IgD-negative memory B cell (primary cell): ENCODE measurements at regions not wholly inside any gene's neighbourhood (a gene's known extent, or its start where the extent isn't known, plus 50 kb on each side); places are given as distances from the start of the nearest gene placed in this dataset.

Experiments
- H3K27ac Mint-ChIP-seq, 3 donors: one replicate each; pipeline ENCODE4 v1.8.0; 2020 to 2022; ENCODE audit warnings: mild to moderate bottlenecking in 3 of 3, mixed read lengths in 3 of 3, moderate library complexity in 1 of 3
- H3K27me3 Mint-ChIP-seq: one replicate; pipeline ENCODE4 v1.8.0; 2021; ENCODE audit warnings: mixed read lengths
- H3K36me3 Mint-ChIP-seq: one replicate; pipeline ENCODE4 v1.8.0; 2020; ENCODE audit warnings: mild to moderate bottlenecking, mixed read lengths
- H3K4me1 Mint-ChIP-seq, 3 donors: one replicate each; pipeline ENCODE4 v1.8.0; 2020 to 2022; ENCODE audit warnings: mixed read lengths in 3 of 3, mild to moderate bottlenecking in 1 of 3
- H3K4me3 Mint-ChIP-seq, 4 donors: one replicate each; pipeline ENCODE4 v1.8.0; 2020 to 2022; ENCODE audit warnings: mild to moderate bottlenecking in 4 of 4, mixed read lengths in 4 of 4, moderate library complexity in 3 of 4
- H3K9me3 Mint-ChIP-seq, 3 donors: one replicate each; pipeline ENCODE4 v1.8.0; 2020 to 2021; ENCODE audit warnings: mixed read lengths in 3 of 3, mild to moderate bottlenecking in 1 of 3

DNA sequence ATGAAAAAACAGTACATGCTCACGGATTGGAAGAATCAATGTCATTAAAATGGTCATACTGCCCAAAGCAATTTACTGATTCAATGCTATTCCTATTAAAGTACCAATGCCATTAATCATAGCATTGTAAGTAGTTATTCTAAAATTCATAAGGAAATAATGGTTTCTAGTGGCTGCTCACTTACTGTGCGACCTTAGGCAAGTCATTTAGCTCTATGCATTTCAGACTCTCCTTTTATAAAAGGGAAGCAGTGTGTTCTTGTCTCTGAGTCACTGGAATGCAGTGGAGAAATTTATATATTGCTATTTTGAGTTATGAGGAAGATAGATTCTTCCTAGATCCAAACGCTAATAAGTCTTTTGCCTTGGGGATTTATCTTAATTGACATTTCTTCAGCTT, 174.8 kb downstream of the KCNA4 start:
- H3K4me1 Mint-ChIP-seq = no peaks in the 10 kb centered on the region
- no peak overlapping the region for H3K27ac Mint-ChIP-seq
- peaks cover 0 to 3% (median 0%) of the 10 kb centered on the region in 3 donors for H3K9me3 Mint-ChIP-seq
- H3K36me3 Mint-ChIP-seq = peaks cover 1% of the 10 kb centered on the region
- no peaks in the 10 kb centered on the region for H3K27me3 Mint-ChIP-seq
- peak overlapping the region in 1 of 4 donors; percentile 84 for H3K4me3 Mint-ChIP-seq

DNA sequence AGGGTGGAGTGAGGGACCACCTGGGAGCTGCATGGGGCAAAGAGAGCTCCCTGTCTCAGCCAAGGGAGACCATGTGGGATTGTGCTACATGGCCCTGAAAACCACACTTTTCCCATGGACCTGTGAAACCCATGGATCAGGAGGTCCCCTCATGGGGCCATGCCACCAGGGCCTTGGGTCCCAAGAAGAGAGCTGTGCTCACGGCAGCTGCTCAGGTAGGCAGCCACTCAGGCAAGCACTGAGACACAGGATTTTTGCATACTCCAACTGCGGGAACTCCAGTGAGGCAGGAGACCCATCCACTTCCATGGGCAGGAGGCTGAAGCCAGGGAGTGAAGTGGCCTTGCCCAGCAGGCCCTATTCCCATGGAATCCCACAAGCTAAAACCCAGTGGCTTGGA, 190.0 kb downstream of the KCNA4 start:
- no peak overlapping the region for H3K4me3 Mint-ChIP-seq
- peaks cover 2 to 12% (median 9%) of the 10 kb centered on the region in 3 donors for H3K9me3 Mint-ChIP-seq
- no peaks in the 10 kb centered on the region for H3K36me3 Mint-ChIP-seq

GRCh38 chr11:29816359-29816758, 200.5 kb downstream of the KCNA4 start:
- Mint-ChIP-seq H3K27me3 (no peaks in the 10 kb centered on the region), H3K4me1 (no peaks in the 10 kb centered on the region), H3K36me3 (no peaks in the 10 kb centered on the region), H3K4me3 (no peak overlapping the region), H3K27ac (no peak overlapping the region), H3K9me3 (peaks cover under 1 to 15% (median 5%) of the 10 kb centered on the region in 3 donors)

More for the DNA sequence above, 190.0 kb downstream of the KCNA4 start:
- no peak overlapping the region for H3K27ac Mint-ChIP-seq
- H3K4me1 Mint-ChIP-seq = no peaks in the 10 kb centered on the region
- no peaks in the 10 kb centered on the region for H3K27me3 Mint-ChIP-seq

DNA sequence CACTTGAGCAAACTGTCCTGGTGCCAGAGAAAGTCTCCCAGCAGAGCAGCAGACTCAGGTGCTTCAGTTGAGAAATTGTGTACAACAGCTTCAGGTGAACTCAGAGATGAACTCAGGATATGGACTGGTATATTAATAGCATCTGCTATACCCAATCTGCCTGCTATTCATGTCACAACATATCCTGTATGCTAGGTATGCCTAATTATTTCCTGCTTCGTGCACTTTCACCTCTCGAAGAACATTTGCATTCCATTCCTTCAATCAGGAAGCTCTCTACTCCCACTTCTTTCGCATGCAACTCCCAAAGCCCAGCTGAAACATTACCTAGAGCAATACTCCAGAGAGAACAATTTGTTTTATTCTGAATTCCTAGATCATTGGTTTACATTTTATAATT, 207.7 kb downstream of the KCNA4 start:
- Mint-ChIP-seq H3K4me3 (no peak overlapping the region), H3K9me3 (peaks cover 0 to 6% (median 5%) of the 10 kb centered on the region in 3 donors), H3K36me3 (no peaks in the 10 kb centered on the region), H3K4me1 (no peaks in the 10 kb centered on the region), H3K27me3 (no peaks in the 10 kb centered on the region), H3K27ac (no peak overlapping the region)

DNA sequence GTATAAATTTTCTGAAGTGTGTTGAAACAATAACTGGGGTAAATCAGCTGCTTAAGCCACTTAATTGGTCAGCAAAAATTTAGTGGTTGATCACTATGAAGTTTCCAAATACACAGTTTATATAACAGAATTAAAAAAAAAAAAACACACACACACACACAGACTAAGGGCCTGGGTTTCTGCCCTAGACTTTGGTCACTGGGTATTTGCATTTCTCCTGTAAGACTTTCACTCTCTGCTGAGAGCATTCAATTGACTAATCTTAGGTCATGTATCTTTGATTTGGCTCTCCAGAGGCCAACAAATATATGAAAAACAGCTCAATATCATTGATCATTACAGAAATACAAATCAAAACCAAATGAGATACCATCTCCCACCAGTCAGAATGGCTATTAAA, 214.3 kb downstream of the KCNA4 start:
- Mint-ChIP-seq H3K36me3 (no peaks in the 10 kb centered on the region), H3K27me3 (no peaks in the 10 kb centered on the region), H3K4me3 (no peak overlapping the region), H3K27ac (no peak overlapping the region), H3K4me1 (no peaks in the 10 kb centered on the region), H3K9me3 (peaks cover 0 to 5% (median 3%) of the 10 kb centered on the region in 3 donors)

DNA sequence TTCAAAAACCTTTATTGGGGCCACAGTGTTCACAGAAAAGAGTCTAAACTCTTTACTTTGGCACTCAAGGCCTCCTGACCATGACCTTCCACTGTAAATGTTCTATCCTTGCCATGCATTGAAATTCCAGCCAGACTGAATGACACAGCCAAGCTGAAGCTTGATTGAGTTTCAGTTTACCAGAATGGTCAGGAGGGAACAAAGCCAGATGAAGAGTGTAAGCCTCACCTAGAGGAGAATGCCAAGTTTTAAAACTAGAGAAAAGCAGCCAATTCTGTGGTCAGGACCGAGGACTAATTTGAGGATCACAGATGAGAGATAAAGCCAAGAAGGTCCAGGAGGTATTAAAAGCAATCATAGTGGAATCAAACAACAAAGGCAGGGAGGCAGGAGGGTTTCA, 215.3 kb downstream of the KCNA4 start:
- no peaks in the 10 kb centered on the region for H3K4me1 Mint-ChIP-seq
- no peak overlapping the region for H3K4me3 Mint-ChIP-seq
- no peak overlapping the region for H3K27ac Mint-ChIP-seq
- H3K9me3 Mint-ChIP-seq = peaks cover 0 to 5% (median 3%) of the 10 kb centered on the region in 3 donors
- H3K27me3 Mint-ChIP-seq = no peaks in the 10 kb centered on the region
- H3K36me3 Mint-ChIP-seq = no peaks in the 10 kb centered on the region

- H3K36me3 Mint-ChIP-seq = no peaks in the 10 kb centered on the region
- no peaks in the 10 kb centered on the region for H3K4me1 Mint-ChIP-seq
- no peak overlapping the region for H3K4me3 Mint-ChIP-seq
- H3K27me3 Mint-ChIP-seq = no peaks in the 10 kb centered on the region
- H3K27ac Mint-ChIP-seq = no peak overlapping the region
- H3K9me3 Mint-ChIP-seq = peaks cover 0 to 5% (median 2%) of the 10 kb centered on the region in 3 donors
Measured at GRCh38 chr11:29786092-29786491, 230.7 kb downstream of the KCNA4 start.

DNA sequence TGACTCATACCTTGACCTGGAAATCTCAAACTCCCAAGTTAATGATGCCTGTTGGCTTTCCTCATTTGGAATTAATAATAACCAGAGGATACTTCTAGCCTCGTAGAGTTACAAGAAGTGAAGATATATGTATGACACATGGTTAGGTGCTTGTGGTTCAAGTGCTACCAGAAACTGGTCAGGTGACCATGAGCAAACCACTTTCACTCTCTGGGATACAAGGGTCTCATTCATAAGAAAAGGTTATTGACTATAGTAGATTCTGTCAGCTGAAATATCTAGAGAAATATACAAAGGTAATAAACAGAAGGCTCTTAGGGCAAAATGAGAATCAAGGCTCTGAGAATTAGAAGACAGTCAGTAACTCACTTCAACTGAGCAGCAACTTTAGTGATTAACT, 233.3 kb downstream of the KCNA4 start:
- Mint-ChIP-seq H3K27ac (no peak overlapping the region), H3K9me3 (peaks cover 0 to 6% (median 4%) of the 10 kb centered on the region in 3 donors), H3K4me1 (no peaks in the 10 kb centered on the region), H3K36me3 (no peaks in the 10 kb centered on the region), H3K27me3 (no peaks in the 10 kb centered on the region), H3K4me3 (no peak overlapping the region)

DNA sequence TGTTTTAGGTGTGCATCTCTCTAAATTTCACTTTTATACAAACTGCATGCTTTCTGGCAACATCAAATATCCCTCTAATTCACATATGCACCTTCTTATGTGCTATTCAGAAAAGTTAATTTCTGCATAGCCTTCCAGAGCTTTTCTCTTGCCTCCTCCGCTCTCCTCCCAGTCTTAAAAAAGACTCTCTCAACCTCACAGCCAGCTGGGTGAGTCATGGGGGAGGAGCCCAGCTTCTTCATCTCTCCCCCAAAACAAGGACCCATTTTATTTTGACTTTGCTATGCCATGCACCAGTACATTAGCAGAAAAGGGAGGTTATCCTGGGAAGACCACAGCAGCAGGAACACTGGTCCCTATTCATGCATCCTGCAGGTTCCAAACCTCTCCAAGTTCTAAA, 234.4 kb downstream of the KCNA4 start:
- Mint-ChIP-seq H3K9me3 (peaks cover 0 to 9% (median 4%) of the 10 kb centered on the region in 3 donors), H3K27ac (no peak overlapping the region), H3K4me3 (no peak overlapping the region), H3K4me1 (no peaks in the 10 kb centered on the region), H3K36me3 (no peaks in the 10 kb centered on the region), H3K27me3 (no peaks in the 10 kb centered on the region)

- H3K4me3 Mint-ChIP-seq = no peak overlapping the region
- no peaks in the 10 kb centered on the region for H3K4me1 Mint-ChIP-seq
- no peaks in the 10 kb centered on the region for H3K36me3 Mint-ChIP-seq
- no peaks in the 10 kb centered on the region for H3K27me3 Mint-ChIP-seq
- no peak overlapping the region for H3K27ac Mint-ChIP-seq
- peaks cover 0 to 8% (median 4%) of the 10 kb centered on the region in 3 donors for H3K9me3 Mint-ChIP-seq
Measured at GRCh38 chr11:29781268-29781667, 235.6 kb downstream of the KCNA4 start.

DNA sequence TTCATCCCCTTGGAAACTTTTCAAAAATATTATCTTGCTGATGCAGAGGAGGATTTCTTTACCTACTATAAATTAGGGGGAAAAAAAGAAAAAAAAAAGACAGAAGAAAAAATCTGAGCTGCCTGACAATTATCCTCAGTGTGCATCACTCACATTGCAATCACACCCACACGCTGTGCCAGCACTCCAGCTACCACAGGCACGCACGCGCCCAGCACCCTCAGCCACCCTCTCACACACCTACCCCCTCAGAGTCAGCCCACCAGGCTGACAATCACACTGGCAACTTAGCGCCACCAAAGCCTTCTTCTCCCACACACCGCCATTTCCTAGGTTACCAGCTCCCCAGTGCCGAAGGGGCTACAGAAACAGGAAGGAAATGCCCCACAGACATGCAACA, 236.1 kb downstream of the KCNA4 start:
- H3K27ac Mint-ChIP-seq = no peak overlapping the region
- peaks cover 0 to 4% (median 4%) of the 10 kb centered on the region in 3 donors for H3K9me3 Mint-ChIP-seq
- H3K27me3 Mint-ChIP-seq = no peaks in the 10 kb centered on the region
- H3K4me3 Mint-ChIP-seq = no peak overlapping the region
- no peaks in the 10 kb centered on the region for H3K4me1 Mint-ChIP-seq
- no peaks in the 10 kb centered on the region for H3K36me3 Mint-ChIP-seq

DNA sequence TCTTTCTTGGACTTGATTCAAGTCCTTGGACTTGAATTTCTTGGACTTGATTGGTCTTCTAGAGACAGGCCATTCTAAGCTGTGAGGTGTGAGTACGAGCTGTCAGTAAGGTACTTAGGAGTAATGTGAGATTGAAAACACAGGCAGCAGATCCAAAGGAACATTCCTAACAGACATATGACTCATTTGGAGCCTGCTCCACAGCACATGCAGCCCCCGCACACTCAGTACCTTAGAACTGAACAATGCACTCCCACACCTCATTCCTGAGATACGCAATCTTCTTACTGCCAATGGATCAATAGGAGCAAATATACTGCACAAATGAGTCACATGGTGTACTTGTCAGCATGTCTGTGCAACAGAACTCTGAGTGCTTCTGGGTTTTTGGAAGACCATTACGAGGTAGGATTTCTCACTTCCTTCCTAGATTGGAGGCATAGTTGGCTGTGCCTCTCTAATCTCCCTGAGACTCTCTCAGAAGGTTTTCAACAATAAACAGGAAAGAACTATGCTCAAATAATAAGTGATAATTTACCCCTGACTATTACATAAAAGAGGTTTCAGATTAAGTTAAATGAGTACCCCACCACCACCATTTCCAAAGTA, 243.1 kb downstream of the KCNA4 start:
- H3K27me3 Mint-ChIP-seq = no peaks in the 10 kb centered on the region
- H3K27ac Mint-ChIP-seq = no peak overlapping the region
- no peaks in the 10 kb centered on the region for H3K4me1 Mint-ChIP-seq
- no peak overlapping the region for H3K4me3 Mint-ChIP-seq
- H3K9me3 Mint-ChIP-seq = peaks cover 2 to 4% (median 4%) of the 10 kb centered on the region in 3 donors
- no peaks in the 10 kb centered on the region for H3K36me3 Mint-ChIP-seq

DNA sequence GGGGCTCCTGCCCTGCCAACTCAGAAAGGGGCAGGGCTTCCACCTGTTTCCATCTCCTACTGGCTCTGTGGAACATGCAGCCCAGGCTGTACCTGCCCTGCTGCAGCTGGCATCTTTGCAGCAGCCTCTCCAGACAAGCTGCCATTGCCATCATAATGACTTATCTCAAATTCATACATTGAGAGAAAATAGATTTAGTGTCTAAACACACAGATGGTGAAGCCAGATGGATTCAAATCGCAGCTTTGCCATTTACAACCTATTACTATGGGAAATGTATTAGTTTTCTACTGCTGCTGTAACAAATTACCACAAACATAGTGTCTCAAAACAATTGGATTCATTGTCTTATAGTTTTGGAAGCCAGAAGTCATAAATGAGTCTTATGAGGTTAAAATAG, 260.0 kb downstream of the KCNA4 start:
- peaks cover 1 to 7% (median 5%) of the 10 kb centered on the region in 3 donors for H3K9me3 Mint-ChIP-seq
- H3K4me1 Mint-ChIP-seq = no peaks in the 10 kb centered on the region
- no peak overlapping the region for H3K4me3 Mint-ChIP-seq
- H3K36me3 Mint-ChIP-seq = no peaks in the 10 kb centered on the region
- no peaks in the 10 kb centered on the region for H3K27me3 Mint-ChIP-seq
- H3K27ac Mint-ChIP-seq = no peak overlapping the region

DNA sequence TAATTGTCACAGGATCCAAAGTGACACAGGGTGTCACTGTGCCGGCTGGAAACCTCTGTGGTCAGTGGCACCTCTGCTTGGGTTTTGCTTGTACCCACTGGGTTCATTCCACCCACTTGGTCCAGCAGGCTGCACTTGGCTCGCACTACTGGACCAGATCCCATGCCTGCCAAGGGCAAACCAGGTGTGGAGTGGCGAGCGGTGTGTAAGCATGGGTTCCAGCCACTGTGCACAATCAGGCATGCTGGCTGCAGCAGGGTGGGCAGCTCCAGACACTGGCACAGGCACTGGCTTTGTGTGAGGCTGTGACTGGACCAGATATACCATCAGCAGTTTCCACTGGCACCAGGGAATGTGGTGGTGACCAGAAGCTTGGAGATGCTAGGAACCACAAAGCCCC, 261.4 kb downstream of the KCNA4 start:
- no peak overlapping the region for H3K27ac Mint-ChIP-seq
- H3K9me3 Mint-ChIP-seq = peaks cover 1 to 5% (median 5%) of the 10 kb centered on the region in 3 donors
- H3K4me1 Mint-ChIP-seq = no peaks in the 10 kb centered on the region
- H3K4me3 Mint-ChIP-seq = no peak overlapping the region
- no peaks in the 10 kb centered on the region for H3K36me3 Mint-ChIP-seq
- H3K27me3 Mint-ChIP-seq = no peaks in the 10 kb centered on the region

DNA sequence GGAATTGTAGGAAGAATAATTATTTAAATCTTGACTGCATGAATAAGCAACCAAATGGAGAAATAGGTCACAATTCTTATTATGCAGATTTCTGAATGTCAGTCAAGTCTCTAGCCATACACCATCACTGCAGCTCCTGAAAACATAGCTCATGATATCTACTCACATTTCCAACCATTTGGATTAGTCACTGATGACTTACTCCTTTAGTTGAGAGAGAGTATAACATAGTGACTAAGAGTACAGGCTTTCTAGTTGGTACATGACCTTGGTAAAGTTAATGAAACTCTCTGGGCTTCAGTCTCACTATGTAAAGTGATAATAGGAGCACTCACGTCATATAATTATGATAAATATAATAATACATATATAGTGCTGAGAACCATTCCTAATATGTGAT, 265.2 kb downstream of the KCNA4 start:
- no peak overlapping the region for H3K27ac Mint-ChIP-seq
- H3K27me3 Mint-ChIP-seq = no peaks in the 10 kb centered on the region
- H3K4me1 Mint-ChIP-seq = no peaks in the 10 kb centered on the region
- H3K36me3 Mint-ChIP-seq = no peaks in the 10 kb centered on the region
- peaks cover 0 to 3% (median 2%) of the 10 kb centered on the region in 3 donors for H3K9me3 Mint-ChIP-seq
- H3K4me3 Mint-ChIP-seq = no peak overlapping the region

DNA sequence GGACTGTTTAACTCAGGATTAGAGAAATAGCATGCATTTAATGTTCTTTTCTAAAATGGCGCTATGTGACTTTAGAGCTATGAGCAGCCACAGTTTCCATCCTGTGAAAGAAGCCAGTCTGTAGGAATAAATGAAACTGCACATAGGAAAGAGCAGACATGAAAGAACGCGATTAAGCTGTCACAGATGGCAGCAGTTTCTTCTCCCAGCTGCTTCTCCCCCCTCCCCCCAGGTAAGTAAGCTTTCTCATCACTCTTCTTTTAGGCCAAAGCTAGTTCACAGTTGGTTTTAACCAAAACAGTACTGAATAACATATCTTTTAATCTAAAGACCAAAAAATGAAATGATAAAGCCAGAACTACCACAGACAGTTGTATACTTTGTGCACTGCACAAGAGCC, 266.4 kb downstream of the KCNA4 start:
- no peaks in the 10 kb centered on the region for H3K36me3 Mint-ChIP-seq
- H3K27me3 Mint-ChIP-seq = no peaks in the 10 kb centered on the region
- no peak overlapping the region for H3K4me3 Mint-ChIP-seq
- H3K4me1 Mint-ChIP-seq = no peaks in the 10 kb centered on the region
- H3K9me3 Mint-ChIP-seq = peaks cover 2 to 4% (median 3%) of the 10 kb centered on the region in 3 donors
- no peak overlapping the region for H3K27ac Mint-ChIP-seq
